ENCODE measurements at regions not wholly inside any gene's neighbourhood (a gene's known extent, or its start where the extent isn't known, plus 50 kb on each side); places are given as distances from the start of the nearest gene placed in this dataset.

- no peak for DNase-seq (ENCODE audit: low read depth in 2 of 2)
Observed at GRCh38 chr15:69790632-69791031, 307.1 kb downstream of the TLE3 start.

- no peak for DNase-seq (ENCODE audit: low read depth in 2 of 2)
Observed at GRCh38 chr15:69792823-69793222, 304.9 kb downstream of the TLE3 start.

- no peak for DNase-seq (ENCODE audit: low read depth in 2 of 2)
Observed at GRCh38 chr15:69793431-69793780, 304.3 kb downstream of the TLE3 start.

- no peak for DNase-seq (ENCODE audit: low read depth in 2 of 2)
Observed at GRCh38 chr15:69793781-69794451, 303.8 kb downstream of the TLE3 start.

- no peak for DNase-seq (ENCODE audit: low read depth in 2 of 2)
Observed at GRCh38 chr15:69794645-69795469, 302.9 kb downstream of the TLE3 start.

- DNase-seq (ENCODE audit: low read depth in 2 of 2), result no peak
Observed at GRCh38 chr15:69795601-69796000, 302.1 kb downstream of the TLE3 start.

- DNase-seq (ENCODE audit: low read depth in 2 of 2), result no peak
Observed at GRCh38 chr15:69797051-69797595, 300.6 kb downstream of the TLE3 start.

- no peak for DNase-seq (ENCODE audit: low read depth in 2 of 2)
Observed at GRCh38 chr15:69797615-69798014, 300.1 kb downstream of the TLE3 start.

- no peak for DNase-seq (ENCODE audit: low read depth in 2 of 2)
Observed at GRCh38 chr15:69798481-69799250, 299.1 kb downstream of the TLE3 start.

GRCh38 chr15:69801144-69801543, 296.6 kb downstream of the TLE3 start:
- DNase-seq (ENCODE audit: low read depth in 2 of 2), result no peak

GRCh38 chr15:69802432-69802831, 295.3 kb downstream of the TLE3 start:
- no peak for DNase-seq (ENCODE audit: low read depth in 2 of 2)

GRCh38 chr15:69804786-69805185, 292.9 kb downstream of the TLE3 start:
- no peak for DNase-seq (ENCODE audit: low read depth in 2 of 2)

GRCh38 chr15:69805248-69805953, 292.3 kb downstream of the TLE3 start:
- DNase-seq (ENCODE audit: low read depth in 2 of 2), result no peak

- no peak for DNase-seq (ENCODE audit: low read depth in 2 of 2)
Observed at GRCh38 chr15:69806287-69806915, 291.3 kb downstream of the TLE3 start.

- no peak for DNase-seq (ENCODE audit: low read depth in 2 of 2)
Observed at GRCh38 chr15:69807721-69808120, 290.0 kb downstream of the TLE3 start.

- DNase-seq (ENCODE audit: low read depth in 2 of 2), result no peak
Observed at GRCh38 chr15:69808756-69809155, 289.0 kb downstream of the TLE3 start.

GRCh38 chr15:69809421-69809820, 288.3 kb downstream of the TLE3 start:
- DNase-seq (ENCODE audit: low read depth in 2 of 2), result no peak

GRCh38 chr15:69810431-69811354, 287.0 kb downstream of the TLE3 start:
- DNase-seq (ENCODE audit: low read depth in 2 of 2), result no peak

- no peak for DNase-seq (ENCODE audit: low read depth in 2 of 2)
Observed at GRCh38 chr15:69812861-69813261, 284.9 kb downstream of the TLE3 start.

- no peak for DNase-seq (ENCODE audit: low read depth in 2 of 2)
Observed at GRCh38 chr15:69813881-69814280, 283.8 kb downstream of the TLE3 start.

Data from stimulated activated CD4-positive, alpha-beta T cell treated with anti-CD3 and anti-CD28 coated beads, Interleukin-4, amount 100 ng/mL, for 48 hours (primary cell).